Suprapubic skin (tissue), 4 donors: ENCODE measurements at regions not wholly inside any gene's neighbourhood (a gene's known extent, or its start where the extent isn't known, plus 50 kb on each side); places are given as distances from the start of the nearest gene placed in this dataset.

Experiments used
- DNase-seq, 2 donors: peaks; one replicate each; pipeline ENCODE4 v3.0.0-alpha.2; 2019; ENCODE audit warnings: low spot score in 2 of 2
- H3K27ac ChIP-seq: fragments of 200-600 bp; sonication (generic); one replicate; pipeline ENCODE4 v1.5.1; 2019
- H3K27me3 ChIP-seq: fragments of 200-600 bp; sonication (generic); one replicate; pipeline ENCODE4 v1.5.1; 2019
- H3K36me3 ChIP-seq: fragments of 200-600 bp; sonication (generic); one replicate; pipeline ENCODE4 v1.5.1; 2019
- H3K4me1 ChIP-seq: fragments of 200-600 bp; sonication (generic); one replicate; pipeline ENCODE4 v1.5.1; 2019
- H3K4me3 ChIP-seq: fragments of 200-600 bp; sonication (generic); one replicate; pipeline ENCODE4 v1.5.1; 2019; ENCODE audit warnings: mild to moderate bottlenecking
- H3K9me3 ChIP-seq: fragments of 200-600 bp; sonication (generic); one replicate; pipeline ENCODE4 v1.5.1; 2019
- EP300 ChIP-seq: sonication (generic); formaldehyde crosslinking; IDR thresholded peaks from one replicate; pipeline ENCODE4 v1.6.1; 2017; ENCODE audit warnings: antibody characterized with exemption
- POLR2A ChIP-seq, 2 donors: fragments of 450-650 bp; IDR thresholded peaks; one replicate each; pipeline ENCODE4 v1.6.1; 2017; ENCODE audit warnings: antibody characterized with exemption in 2 of 2, mild to moderate bottlenecking in 2 of 2, moderate library complexity in 2 of 2
- POLR2AphosphoS5 ChIP-seq, 3 donors: sonication (generic); formaldehyde crosslinking; IDR thresholded peaks; one replicate each; pipeline ENCODE4 v1.6.1; 2017; ENCODE audit warnings: antibody characterized with exemption in 3 of 3
- WGBS: methylation state at CpG from one replicate; pipeline ENCODE4 v1.1.5; 2018; 5-methylcytosine and 5-hydroxymethylcytosine counted together
- TF ChIP-seq, protein P1 (sequence below), 2 donors: fragments of 200-600 bp in 1 of 2; fragments of 450-650 bp in 1 of 2; sonication (generic) in 1 of 2; IDR thresholded peaks; one replicate each; pipeline ENCODE4 v1.5.1; 2016 to 2019; ENCODE audit warnings: antibody characterized with exemption in 2 of 2, mild to moderate bottlenecking in 1 of 2, moderate library complexity in 1 of 2

DNA sequence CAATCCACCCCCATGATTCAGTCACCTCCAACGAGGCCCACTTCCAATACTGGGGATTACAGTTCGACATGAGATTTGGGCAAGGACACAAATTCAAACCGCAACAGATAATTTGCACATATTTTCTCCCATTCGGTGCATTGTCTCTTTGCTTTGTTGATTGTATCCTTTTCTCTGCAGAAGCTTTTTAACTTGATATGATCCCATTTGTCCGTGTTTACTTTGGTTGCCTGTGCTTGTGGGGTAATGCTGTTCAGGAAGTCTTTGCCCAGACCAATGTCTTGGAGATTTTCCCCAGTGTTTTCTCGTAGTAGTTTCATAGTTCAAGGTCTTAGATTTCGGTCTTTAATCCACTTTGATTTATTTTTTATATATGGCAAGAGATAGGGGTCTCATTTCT is 330.8 kb upstream of the SPRY2 start:
- 92% methylated on average over 7 of the region's 7 CpGs for WGBS
- no peak overlapping the region for H3K4me3 ChIP-seq
- TF ChIP-seq, protein P1, sequence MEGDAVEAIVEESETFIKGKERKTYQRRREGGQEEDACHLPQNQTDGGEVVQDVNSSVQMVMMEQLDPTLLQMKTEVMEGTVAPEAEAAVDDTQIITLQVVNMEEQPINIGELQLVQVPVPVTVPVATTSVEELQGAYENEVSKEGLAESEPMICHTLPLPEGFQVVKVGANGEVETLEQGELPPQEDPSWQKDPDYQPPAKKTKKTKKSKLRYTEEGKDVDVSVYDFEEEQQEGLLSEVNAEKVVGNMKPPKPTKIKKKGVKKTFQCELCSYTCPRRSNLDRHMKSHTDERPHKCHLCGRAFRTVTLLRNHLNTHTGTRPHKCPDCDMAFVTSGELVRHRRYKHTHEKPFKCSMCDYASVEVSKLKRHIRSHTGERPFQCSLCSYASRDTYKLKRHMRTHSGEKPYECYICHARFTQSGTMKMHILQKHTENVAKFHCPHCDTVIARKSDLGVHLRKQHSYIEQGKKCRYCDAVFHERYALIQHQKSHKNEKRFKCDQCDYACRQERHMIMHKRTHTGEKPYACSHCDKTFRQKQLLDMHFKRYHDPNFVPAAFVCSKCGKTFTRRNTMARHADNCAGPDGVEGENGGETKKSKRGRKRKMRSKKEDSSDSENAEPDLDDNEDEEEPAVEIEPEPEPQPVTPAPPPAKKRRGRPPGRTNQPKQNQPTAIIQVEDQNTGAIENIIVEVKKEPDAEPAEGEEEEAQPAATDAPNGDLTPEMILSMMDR (IDR thresholded peaks at IDR 0.05) = no peak
- TF ChIP-seq EP300 (no peak), POLR2A (IDR thresholded peaks at IDR 0.05) (no peak)

DNA sequence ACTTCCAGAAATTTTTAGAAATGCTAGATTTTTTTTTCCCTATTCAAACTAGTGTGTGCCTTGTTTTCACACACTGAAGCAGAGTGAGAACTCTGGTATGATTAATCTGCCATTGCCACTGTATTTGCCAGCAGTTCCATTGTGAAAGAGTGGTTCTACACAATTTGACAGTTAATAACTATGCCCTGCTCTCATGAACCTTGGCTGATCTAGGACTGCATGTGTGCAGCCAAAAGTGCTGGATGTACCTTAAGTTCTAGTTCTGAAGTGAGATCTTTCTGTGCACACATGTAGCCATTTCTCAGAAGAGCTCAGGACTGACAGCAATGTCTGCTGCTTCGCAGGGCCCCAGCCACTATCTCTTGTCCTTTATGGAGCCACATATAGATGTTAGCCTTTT is 328.2 kb upstream of the SPRY2 start:
- Histone ChIP-seq H3K27me3 (no peaks in the 10 kb centered on the region), H3K36me3 (no peaks in the 10 kb centered on the region), H3K9me3 (no peaks in the 10 kb centered on the region), H3K4me3 (no peak overlapping the region), H3K4me1 (no peaks in the 10 kb centered on the region), H3K27ac (no peak overlapping the region)
- TF ChIP-seq POLR2A (IDR thresholded peaks at IDR 0.05) (no peak), POLR2AphosphoS5 (IDR thresholded peaks at IDR 0.05) (no peak), EP300 (no peak)
- TF ChIP-seq, protein P1 (IDR thresholded peaks at IDR 0.05) = no peak
- DNase-seq = no peak
- 85% methylated on average over 1 of the region's 1 CpG for WGBS

More for the DNA sequence above, 330.8 kb upstream of the SPRY2 start:
- Histone ChIP-seq H3K36me3 (no peaks in the 10 kb centered on the region), H3K27ac (no peak overlapping the region), H3K27me3 (no peaks in the 10 kb centered on the region), H3K4me1 (no peaks in the 10 kb centered on the region), H3K9me3 (no peaks in the 10 kb centered on the region)
- DNase-seq = no peak

DNA sequence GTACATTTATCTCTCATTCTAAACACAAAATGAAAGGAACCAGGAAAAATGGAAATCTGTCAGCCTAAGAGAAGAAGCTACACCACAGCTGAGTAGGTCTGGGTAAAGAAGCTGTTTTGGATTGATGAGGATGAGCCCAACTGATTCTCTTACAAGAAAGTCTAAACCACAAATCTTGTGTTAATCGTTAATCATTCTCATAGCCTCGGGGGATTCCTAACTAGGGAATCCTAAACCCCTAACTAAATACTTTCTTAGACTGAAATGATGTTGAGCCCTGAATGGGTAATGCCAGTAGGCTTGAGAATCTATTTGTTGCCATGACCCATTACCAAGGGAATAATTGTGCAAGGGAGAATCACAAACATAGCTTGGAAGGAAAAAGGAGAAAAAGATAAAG is 327.5 kb upstream of the SPRY2 start:
- 48% methylated on average over 2 of the region's 2 CpGs for WGBS

DNA sequence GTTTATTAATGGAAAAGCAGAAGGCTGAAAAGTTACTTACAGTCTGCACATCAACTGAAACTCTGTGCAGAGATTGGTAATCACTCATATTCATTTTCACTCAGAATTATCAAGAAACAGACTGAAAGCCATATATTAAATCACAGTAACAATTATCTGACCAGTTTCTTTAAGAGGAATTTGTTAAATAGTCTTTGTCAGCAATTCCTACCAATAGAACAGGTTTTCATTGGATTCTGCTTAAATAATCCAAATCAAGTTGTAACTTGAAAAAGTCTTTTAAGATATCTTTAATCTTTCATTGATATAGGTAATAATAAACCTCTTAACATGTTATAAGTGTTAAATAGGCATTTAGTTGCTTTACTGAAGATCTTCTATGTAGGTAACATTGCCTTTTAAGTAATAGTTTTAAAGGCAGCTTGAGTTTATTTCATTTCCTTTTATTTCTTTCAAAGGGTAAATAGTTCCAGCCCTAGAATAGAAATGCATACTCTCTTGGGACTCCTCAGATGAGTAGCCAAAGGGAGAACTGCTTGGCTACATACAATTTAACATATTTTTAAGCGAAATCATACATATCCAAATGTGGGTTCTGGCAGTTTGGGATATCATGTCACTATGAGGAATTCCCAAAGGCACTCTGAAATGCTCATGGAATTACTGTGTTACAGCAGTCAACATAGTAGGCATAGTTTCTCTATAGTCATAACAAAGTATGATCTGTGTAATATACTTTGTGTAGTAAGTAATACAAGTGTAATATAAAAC is 326.0 kb upstream of the SPRY2 start:
- Histone ChIP-seq H3K36me3 (no peaks in the 10 kb centered on the region), H3K4me1 (no peaks in the 10 kb centered on the region), H3K27me3 (no peaks in the 10 kb centered on the region), H3K9me3 (no peaks in the 10 kb centered on the region), H3K27ac (no peak overlapping the region), H3K4me3 (no peak overlapping the region)
- no peak for DNase-seq
- TF ChIP-seq POLR2AphosphoS5 (IDR thresholded peaks at IDR 0.05) (no peak), EP300 (no peak), POLR2A (IDR thresholded peaks at IDR 0.05) (no peak)
- TF ChIP-seq, protein P1 (IDR thresholded peaks at IDR 0.05) = no peak
- 58% methylated on average over 1 of the region's 1 CpG for WGBS

More for the DNA sequence above, 327.5 kb upstream of the SPRY2 start:
- Histone ChIP-seq H3K36me3 (no peaks in the 10 kb centered on the region), H3K9me3 (no peaks in the 10 kb centered on the region), H3K27me3 (no peaks in the 10 kb centered on the region), H3K4me1 (no peaks in the 10 kb centered on the region), H3K27ac (no peak overlapping the region), H3K4me3 (no peak overlapping the region)
- TF ChIP-seq EP300 = no peak
- DNase-seq = no peak

DNA sequence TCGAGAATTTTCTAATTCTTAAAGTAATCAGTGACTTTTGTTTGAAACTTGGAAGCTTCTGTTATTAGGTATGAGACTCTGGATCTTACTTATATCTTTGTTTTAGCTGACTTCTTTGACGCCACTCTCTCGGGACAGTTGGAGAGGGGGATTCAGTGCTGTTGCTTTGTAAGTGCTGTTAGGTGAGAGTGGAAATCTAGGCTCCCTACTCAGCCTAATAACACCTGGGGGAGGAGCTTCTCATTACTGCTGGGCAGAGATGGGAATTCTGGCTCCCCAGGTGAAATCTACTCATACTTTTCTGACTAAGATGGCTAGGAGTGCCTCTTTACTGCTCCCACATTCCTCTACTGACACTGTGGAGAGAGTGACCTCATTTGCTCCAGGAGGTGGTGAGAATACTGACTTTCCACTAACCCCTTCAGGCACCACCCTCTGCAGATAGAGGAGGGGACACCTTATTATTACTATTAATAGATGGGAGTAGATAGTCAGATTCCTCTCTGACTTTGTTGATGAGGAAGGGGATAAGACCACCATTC is 324.9 kb upstream of the SPRY2 start:
- H3K4me1 ChIP-seq = no peaks in the 10 kb centered on the region
- no peaks in the 10 kb centered on the region for H3K9me3 ChIP-seq
- TF ChIP-seq, protein P1 (IDR thresholded peaks at IDR 0.05) = no peak
- TF ChIP-seq EP300 (no peak), POLR2AphosphoS5 (IDR thresholded peaks at IDR 0.05) (no peak), POLR2A (IDR thresholded peaks at IDR 0.05) (no peak)
- no peak overlapping the region for H3K27ac ChIP-seq
- no peak for DNase-seq
- H3K36me3 ChIP-seq = no peaks in the 10 kb centered on the region
- 87% methylated on average over 3 of the region's 3 CpGs for WGBS
- H3K4me3 ChIP-seq = no peak overlapping the region
- H3K27me3 ChIP-seq = no peaks in the 10 kb centered on the region
